ENCODE measurements at regions not wholly inside any gene's neighbourhood (a gene's known extent, or its start where the extent isn't known, plus 50 kb on each side); places are given as distances from the start of the nearest gene placed in this dataset.

- no peaks in the 10 kb centered on the region for H3K36me3 ChIP-seq (replicated peaks; ENCODE audit: control insufficient read depth, insufficient read depth, low read length)
- no peak overlapping the region for H3K4me3 ChIP-seq (ENCODE audit: insufficient read depth, low read depth, low read length)
Observed at GRCh38 chr3:146914409-146914808, 309.3 kb upstream of the PLSCR5 start.

GRCh38 chr3:146912241-146913015 lies 307.3 kb upstream of the PLSCR5 start:
- Histone ChIP-seq H3K36me3 (replicated peaks; ENCODE audit: control insufficient read depth, insufficient read depth, low read length) (no peaks in the 10 kb centered on the region), H3K4me3 (ENCODE audit: insufficient read depth, low read depth, low read length) (no peak overlapping the region), H3K27me3 (ENCODE audit: control insufficient read depth, insufficient read depth, low read length) (no peaks in the 10 kb centered on the region)
- DNase-seq, result no peak

More at GRCh38 chr3:146914409-146914808, 309.3 kb upstream of the PLSCR5 start:
- H3K27me3 ChIP-seq (ENCODE audit: control insufficient read depth, insufficient read depth, low read length), result no peaks in the 10 kb centered on the region
- DNase-seq, result no peak

DNA sequence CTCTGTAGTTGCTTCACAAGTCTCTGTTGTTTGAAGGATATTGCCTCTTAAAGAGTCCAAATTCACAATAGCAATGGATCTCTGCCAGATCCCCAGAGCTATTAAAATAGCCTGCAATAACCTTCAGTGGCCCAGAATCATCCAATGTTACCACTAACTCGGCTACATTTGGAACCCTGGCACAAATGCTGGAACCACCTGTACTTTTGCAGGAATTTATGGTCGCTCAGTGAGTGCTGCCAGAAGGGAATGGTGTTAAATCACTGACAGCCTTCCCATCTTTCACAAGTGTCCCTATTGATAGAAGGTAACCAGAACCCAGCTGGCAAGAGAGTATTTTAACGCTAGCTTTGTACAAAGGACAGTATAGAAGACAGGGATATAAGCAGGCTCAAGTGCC lies 298.8 kb upstream of the PLSCR5 start:
- Histone ChIP-seq H3K27me3 (ENCODE audit: control insufficient read depth, insufficient read depth, low read length) (no peaks in the 10 kb centered on the region), H3K36me3 (replicated peaks; ENCODE audit: control insufficient read depth, insufficient read depth, low read length) (no peaks in the 10 kb centered on the region), H3K4me3 (ENCODE audit: insufficient read depth, low read depth, low read length) (no peak overlapping the region)
- DNase-seq, result no peak

DNA sequence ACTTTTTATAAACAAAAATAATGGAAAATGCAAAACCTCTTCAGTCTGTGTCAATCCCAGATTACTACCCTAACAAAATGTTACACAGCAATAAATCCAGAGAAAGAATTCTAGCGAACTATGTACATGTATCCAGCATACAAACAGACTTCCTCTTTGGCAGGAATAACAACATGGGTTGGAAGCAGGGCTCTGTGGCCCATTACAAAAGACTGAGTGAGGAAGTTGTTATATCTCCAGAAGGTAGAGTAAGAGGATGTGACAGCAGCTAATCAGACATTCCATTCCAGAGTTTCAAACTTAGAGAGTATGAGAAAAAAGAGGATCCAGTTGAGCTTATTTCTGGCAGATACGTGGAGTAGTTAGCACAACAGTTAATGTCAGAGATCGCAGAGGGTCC lies 294.0 kb upstream of the PLSCR5 start:
- H3K4me3 ChIP-seq (ENCODE audit: insufficient read depth, low read depth, low read length), result no peak overlapping the region
- H3K27me3 ChIP-seq (ENCODE audit: control insufficient read depth, insufficient read depth, low read length), result no peaks in the 10 kb centered on the region
- no peaks in the 10 kb centered on the region for H3K36me3 ChIP-seq (replicated peaks; ENCODE audit: control insufficient read depth, insufficient read depth, low read length)
- DNase-seq, result no peak

DNA sequence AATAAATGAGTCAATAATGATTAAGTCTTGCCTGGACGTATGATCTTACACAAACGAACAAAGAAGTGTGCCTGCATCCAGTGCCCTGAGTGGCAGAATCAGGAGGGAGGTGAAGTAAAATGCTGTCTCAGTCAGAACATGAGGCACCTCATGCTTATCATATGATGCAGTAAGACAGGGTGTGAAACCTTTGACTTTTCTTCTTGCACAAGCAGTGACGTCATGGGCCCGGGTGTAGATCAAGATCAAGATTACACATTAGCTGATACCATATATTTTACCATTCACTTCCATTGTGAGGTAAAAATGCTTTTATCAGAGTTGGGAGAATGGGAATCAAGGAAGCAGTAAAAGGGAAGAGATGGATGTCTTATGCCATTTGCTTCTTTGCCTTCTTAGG lies 291.6 kb upstream of the PLSCR5 start:
- Histone ChIP-seq H3K27me3 (ENCODE audit: control insufficient read depth, insufficient read depth, low read length) (no peaks in the 10 kb centered on the region), H3K36me3 (replicated peaks; ENCODE audit: control insufficient read depth, insufficient read depth, low read length) (no peaks in the 10 kb centered on the region), H3K4me3 (ENCODE audit: insufficient read depth, low read depth, low read length) (no peak overlapping the region)
- no peak for DNase-seq

DNA sequence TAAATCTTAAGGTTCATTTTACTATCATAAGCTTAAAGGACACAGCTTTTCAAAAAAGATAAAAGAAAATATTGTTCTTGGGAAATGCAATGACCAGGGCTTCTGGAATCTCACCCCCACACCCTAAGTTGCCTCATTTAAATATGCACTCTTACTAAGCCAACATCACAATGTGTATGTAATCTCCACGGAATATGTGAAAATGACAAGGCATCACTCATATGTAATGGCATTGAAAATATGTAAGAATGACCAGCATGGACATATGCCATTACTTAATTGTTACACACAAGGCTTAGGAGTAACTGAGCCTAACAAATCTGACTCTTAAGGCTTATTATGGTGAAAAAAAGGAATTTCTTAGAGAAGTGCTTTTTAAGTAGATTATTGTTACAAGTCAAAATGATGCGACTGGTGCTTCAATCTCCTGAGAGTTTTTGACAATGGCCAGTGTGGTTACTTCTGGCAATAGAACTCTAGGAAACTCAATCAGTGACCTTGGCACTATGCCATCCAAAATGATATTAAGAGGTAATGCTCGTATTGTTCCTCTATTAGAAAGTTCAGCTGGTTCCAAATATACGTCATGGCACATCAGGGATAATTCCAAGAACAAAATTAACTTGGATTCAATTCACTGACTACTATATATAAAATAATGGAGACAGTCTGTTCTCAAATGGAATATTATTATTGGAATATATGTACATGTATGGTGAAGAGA lies 290.0 kb upstream of the PLSCR5 start:
- Histone ChIP-seq H3K4me3 (ENCODE audit: insufficient read depth, low read depth, low read length) (no peak overlapping the region), H3K27me3 (ENCODE audit: control insufficient read depth, insufficient read depth, low read length) (no peaks in the 10 kb centered on the region), H3K36me3 (replicated peaks; ENCODE audit: control insufficient read depth, insufficient read depth, low read length) (no peaks in the 10 kb centered on the region)
- no peak for DNase-seq

- no peaks in the 10 kb centered on the region for H3K27me3 ChIP-seq (ENCODE audit: control insufficient read depth, insufficient read depth, low read length)
- no peak overlapping the region for H3K4me3 ChIP-seq (ENCODE audit: insufficient read depth, low read depth, low read length)
- DNase-seq, result no peak
- H3K36me3 ChIP-seq (replicated peaks; ENCODE audit: control insufficient read depth, insufficient read depth, low read length), result no peaks in the 10 kb centered on the region
Observed at GRCh38 chr3:146894406-146894805, 289.3 kb upstream of the PLSCR5 start.

DNA sequence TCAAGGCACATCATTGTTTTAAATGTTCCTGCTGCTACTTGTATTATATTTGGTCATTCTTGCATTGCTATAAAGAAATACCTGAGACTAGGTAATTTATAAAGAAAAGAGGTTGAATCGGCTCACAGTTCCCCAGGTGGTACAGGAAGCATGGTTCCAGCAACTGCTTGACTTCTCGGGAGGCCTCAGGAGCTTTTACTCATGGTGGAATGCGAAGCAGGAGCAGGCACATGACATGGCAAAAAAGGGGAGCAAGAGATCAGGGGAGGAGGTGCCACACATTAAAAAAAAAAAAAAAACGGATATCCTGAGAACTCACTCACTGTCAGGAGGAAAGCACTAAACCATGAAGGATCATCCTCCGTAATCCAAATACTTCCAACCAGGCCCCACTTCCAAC lies 286.9 kb upstream of the PLSCR5 start:
- DNase-seq, result no peak

DNA sequence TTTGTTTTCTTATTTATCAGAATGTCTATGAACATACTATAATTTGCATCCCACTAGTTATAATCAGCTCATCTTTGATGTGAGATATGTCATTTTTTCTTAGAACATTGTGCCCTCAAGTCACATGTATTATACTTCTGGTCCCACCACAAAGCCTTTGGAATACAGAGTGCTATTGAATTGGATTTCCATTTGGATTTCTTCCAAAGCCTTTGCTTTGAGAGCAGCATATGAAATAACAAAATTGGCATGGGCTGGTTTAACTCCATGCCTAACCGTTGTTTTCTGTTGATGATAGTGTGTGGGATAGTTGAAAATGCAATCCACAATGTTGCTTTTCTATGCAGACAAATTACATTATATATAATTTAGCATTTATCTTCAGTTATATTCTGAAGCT lies 284.5 kb upstream of the PLSCR5 start:
- DNase-seq, result no peak
- no peaks in the 10 kb centered on the region for H3K36me3 ChIP-seq (replicated peaks; ENCODE audit: control insufficient read depth, insufficient read depth, low read length)
- no peaks in the 10 kb centered on the region for H3K27me3 ChIP-seq (ENCODE audit: control insufficient read depth, insufficient read depth, low read length)
- H3K4me3 ChIP-seq (ENCODE audit: insufficient read depth, low read depth, low read length), result no peak overlapping the region

More for the DNA sequence above, 286.9 kb upstream of the PLSCR5 start:
- Histone ChIP-seq H3K4me3 (ENCODE audit: insufficient read depth, low read depth, low read length) (no peak overlapping the region), H3K27me3 (ENCODE audit: control insufficient read depth, insufficient read depth, low read length) (no peaks in the 10 kb centered on the region), H3K36me3 (replicated peaks; ENCODE audit: control insufficient read depth, insufficient read depth, low read length) (no peaks in the 10 kb centered on the region)

- H3K27me3 ChIP-seq (ENCODE audit: control insufficient read depth, insufficient read depth, low read length), result no peaks in the 10 kb centered on the region
- H3K36me3 ChIP-seq (replicated peaks; ENCODE audit: control insufficient read depth, insufficient read depth, low read length), result no peaks in the 10 kb centered on the region
- no peak overlapping the region for H3K4me3 ChIP-seq (ENCODE audit: insufficient read depth, low read depth, low read length)
- no peak for DNase-seq
Observed at GRCh38 chr3:146888176-146888575, 283.0 kb upstream of the PLSCR5 start.

DNA sequence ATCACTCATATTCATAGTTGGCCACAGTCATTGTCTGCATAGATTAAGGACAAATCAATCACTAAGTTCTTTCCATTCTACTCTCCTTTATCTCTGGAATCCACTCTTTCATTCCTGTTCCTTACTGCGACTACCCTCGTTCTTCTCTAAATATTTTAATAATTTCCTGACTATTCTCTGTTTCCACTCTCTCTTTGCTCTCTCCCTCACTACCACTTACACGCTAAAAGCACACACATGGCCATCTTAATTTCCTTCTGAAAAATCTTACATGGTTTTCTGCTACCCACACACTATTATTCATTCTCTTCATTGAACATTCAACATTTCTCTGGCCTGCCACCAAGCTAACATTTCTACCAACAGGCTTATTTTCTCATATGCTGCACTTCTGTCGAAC lies 279.6 kb upstream of the PLSCR5 start:
- Histone ChIP-seq H3K27me3 (ENCODE audit: control insufficient read depth, insufficient read depth, low read length) (no peaks in the 10 kb centered on the region), H3K36me3 (replicated peaks; ENCODE audit: control insufficient read depth, insufficient read depth, low read length) (no peaks in the 10 kb centered on the region), H3K4me3 (ENCODE audit: insufficient read depth, low read depth, low read length) (no peak overlapping the region)
- DNase-seq, result no peak

DNA sequence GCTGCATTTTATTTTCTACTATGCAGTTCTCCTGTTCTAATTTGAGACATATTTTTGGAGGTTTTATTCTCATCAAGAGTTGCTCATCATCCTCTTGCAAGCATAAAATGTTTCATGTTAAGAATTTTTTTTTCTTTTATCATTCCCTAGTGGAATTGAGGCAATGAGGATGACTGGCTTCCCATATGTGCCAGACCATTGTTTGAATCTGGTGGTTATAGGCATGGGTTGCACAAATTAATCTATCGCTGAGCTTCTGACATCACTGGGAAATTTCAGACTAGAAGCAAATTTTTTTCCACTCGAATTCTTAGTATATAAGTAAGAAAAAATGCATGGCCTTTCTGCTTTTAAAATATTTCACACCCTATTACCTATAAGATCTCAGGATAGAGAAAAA lies 279.1 kb upstream of the PLSCR5 start:
- Histone ChIP-seq H3K27me3 (ENCODE audit: control insufficient read depth, insufficient read depth, low read length) (no peaks in the 10 kb centered on the region), H3K4me3 (ENCODE audit: insufficient read depth, low read depth, low read length) (no peak overlapping the region), H3K36me3 (replicated peaks; ENCODE audit: control insufficient read depth, insufficient read depth, low read length) (no peaks in the 10 kb centered on the region)
- no peak for DNase-seq

- peak; percentile 5 for DNase-seq
- Histone ChIP-seq H3K36me3 (replicated peaks; ENCODE audit: control insufficient read depth, insufficient read depth, low read length) (no peaks in the 10 kb centered on the region), H3K4me3 (ENCODE audit: insufficient read depth, low read depth, low read length) (no peak overlapping the region), H3K27me3 (ENCODE audit: control insufficient read depth, insufficient read depth, low read length) (no peaks in the 10 kb centered on the region)
Observed at GRCh38 chr3:146883288-146883687, 278.1 kb upstream of the PLSCR5 start.

- Histone ChIP-seq H3K27me3 (ENCODE audit: control insufficient read depth, insufficient read depth, low read length) (no peaks in the 10 kb centered on the region), H3K36me3 (replicated peaks; ENCODE audit: control insufficient read depth, insufficient read depth, low read length) (no peaks in the 10 kb centered on the region), H3K4me3 (ENCODE audit: insufficient read depth, low read depth, low read length) (no peak overlapping the region)
- DNase-seq, result no peak
Observed at GRCh38 chr3:146881966-146882760, 277.0 kb upstream of the PLSCR5 start.

GRCh38 chr3:146881356-146881755 lies 276.2 kb upstream of the PLSCR5 start:
- DNase-seq, result no peak
- Histone ChIP-seq H3K27me3 (ENCODE audit: control insufficient read depth, insufficient read depth, low read length) (no peaks in the 10 kb centered on the region), H3K36me3 (replicated peaks; ENCODE audit: control insufficient read depth, insufficient read depth, low read length) (no peaks in the 10 kb centered on the region), H3K4me3 (ENCODE audit: insufficient read depth, low read depth, low read length) (no peak overlapping the region)

Data from H7 (cell line).